MCF 10A (cell line): ENCODE measurements at regions not wholly inside any gene's neighbourhood (a gene's known extent, or its start where the extent isn't known, plus 50 kb on each side); places are given as distances from the start of the nearest gene placed in this dataset.
A peak's percentile ranks its signal among the peaks of the same experiment; 100 is the strongest.

ENCODE experiments used
- BruUV-seq: library from RNA; stranded (reverse); fragments of 400-500 nt; replicated peaks from 2 replicates; lab custom pipeline; 2021; lab: Mats Ljungman, UMichigan
- CTCF ChIA-PET: fragments of 300-600 bp; sonication (Branson Sonifier 250); formaldehyde crosslinking; extraction: SDS; loops from one replicate; lab custom pipeline; 2021; ENCODE audit warnings: antibody characterized with exemption, inconsistent platforms; lab: Yijun Ruan, JAX
- POLR2A ChIA-PET: fragments of 300-600, 350-650 bp; sonication (Branson Sonifier 250); formaldehyde crosslinking; extraction: SDS; loops from one replicate; lab custom pipeline; 2020; ENCODE audit warnings: antibody characterized with exemption, inconsistent platforms; lab: Yijun Ruan, JAX
- DNase-seq: peaks from one replicate; pipeline ENCODE4 v3.0.0-alpha.2; 2018; ENCODE audit not compliant: unreplicated experiment
- H3K27ac Mint-ChIP-seq: one replicate; pipeline ENCODE4 v1.8.0; 2022; ENCODE audit warnings: mild to moderate bottlenecking, low read depth, mixed read lengths; ENCODE audit not compliant: unreplicated experiment
- H3K27me3 Mint-ChIP-seq: one replicate; pipeline ENCODE4 v1.8.0; 2022; ENCODE audit warnings: mixed read lengths; ENCODE audit not compliant: insufficient read depth, unreplicated experiment
- H3K36me3 Mint-ChIP-seq: one replicate; pipeline ENCODE4 v1.8.0; 2022; ENCODE audit warnings: mild to moderate bottlenecking, moderate library complexity, mixed read lengths; ENCODE audit not compliant: insufficient read depth, unreplicated experiment
- H3K4me1 Mint-ChIP-seq: one replicate; pipeline ENCODE4 v1.8.0; 2022; ENCODE audit warnings: mixed read lengths; ENCODE audit not compliant: insufficient read depth, unreplicated experiment
- H3K4me3 Mint-ChIP-seq: one replicate; pipeline ENCODE4 v1.8.0; 2022; ENCODE audit warnings: mild to moderate bottlenecking, moderate library complexity, mixed read lengths; ENCODE audit not compliant: unreplicated experiment
- H3K9me3 Mint-ChIP-seq: one replicate; pipeline ENCODE4 v1.8.0; 2022; ENCODE audit warnings: mixed read lengths; ENCODE audit not compliant: unreplicated experiment
- CTCF ChIP-seq: fragments of 200-600 bp; IDR thresholded peaks from one replicate; pipeline ENCODE4 v1.8.0; 2022; ENCODE audit warnings: antibody characterized with exemption, mild to moderate bottlenecking; ENCODE audit not compliant: unreplicated experiment
- intact Hi-C: fragments of 100-400 bp; cut with micrococcal nuclease; formaldehyde crosslinking; loops from 2 replicates; pipeline ENCODE4 v1.14.1; 2022

- BruUV-seq: no TSS peak
- Mint-ChIP-seq H3K4me1 (no peaks in the 10 kb centered on the region), H3K9me3 (no peaks in the 10 kb centered on the region), H3K4me3 (no peak overlapping the region), H3K27me3 (peaks cover 9% of the 10 kb centered on the region), H3K36me3 (no peaks in the 10 kb centered on the region), H3K27ac (no peak overlapping the region)
- ChIA-PET CTCF (interaction anchor here (0.7 to 1.0 kb wide), 2 partner anchors 12 to 301 kb away, joined by 3 read pairs; no protein-coding TSS in a partner anchor), POLR2A (no interaction called here)
- no peak for TF ChIP-seq CTCF
- intact Hi-C loops: no loop called here
- DNase-seq: peak; percentile 7
Measured at GRCh38 chr3:130242850-130243569, 102.5 kb upstream of the COL6A5 start.

- no peak for DNase-seq
- H3K9me3 Mint-ChIP-seq: no peaks in the 10 kb centered on the region
- no peak overlapping the region for H3K27ac Mint-ChIP-seq
- H3K4me1 Mint-ChIP-seq: no peaks in the 10 kb centered on the region
- no peak overlapping the region for H3K4me3 Mint-ChIP-seq
- POLR2A ChIA-PET: interaction anchor here (0.6 to 0.7 kb wide), 2 partner anchors 13 to 255 kb away, joined by 3 read pairs; no protein-coding TSS in a partner anchor
- intact Hi-C loops: no loop called here
- no peaks in the 10 kb centered on the region for H3K36me3 Mint-ChIP-seq
- peaks cover 11% of the 10 kb centered on the region for H3K27me3 Mint-ChIP-seq
- CTCF ChIA-PET: interaction anchor here (1.0 kb wide), 1 partner anchor 301 kb away, joined by 3 read pairs; no protein-coding TSS in a partner anchor
- TF ChIP-seq CTCF: no peak
- BruUV-seq: no TSS peak
Measured at GRCh38 chr3:130243808-130244207, 101.7 kb upstream of the COL6A5 start.

GRCh38 chr3:130250982-130251381 is 94.5 kb upstream of the COL6A5 start:
- CTCF ChIA-PET: no interaction called here
- no peak overlapping the region for H3K4me3 Mint-ChIP-seq
- H3K4me1 Mint-ChIP-seq: no peaks in the 10 kb centered on the region
- no peak for DNase-seq
- POLR2A ChIA-PET: no interaction called here
- H3K27me3 Mint-ChIP-seq: peaks cover 11% of the 10 kb centered on the region
- H3K27ac Mint-ChIP-seq: no peak overlapping the region
- no TSS peak for BruUV-seq
- intact Hi-C loops: no loop called here
- TF ChIP-seq CTCF: no peak
- H3K36me3 Mint-ChIP-seq: no peaks in the 10 kb centered on the region
- H3K9me3 Mint-ChIP-seq: no peaks in the 10 kb centered on the region

- H3K27me3 Mint-ChIP-seq: no peaks in the 10 kb centered on the region
- no TSS peak for BruUV-seq
Measured at GRCh38 chr3:130255442-130255841, 90.0 kb upstream of the COL6A5 start.

More at GRCh38 chr3:130255442-130255841, 90.0 kb upstream of the COL6A5 start:
- H3K4me1 Mint-ChIP-seq: peaks cover 7% of the 10 kb centered on the region
- DNase-seq: no peak
- no peak overlapping the region for H3K4me3 Mint-ChIP-seq
- H3K9me3 Mint-ChIP-seq: no peaks in the 10 kb centered on the region
- H3K27ac Mint-ChIP-seq: no peak overlapping the region
- TF ChIP-seq CTCF: no peak
- no peaks in the 10 kb centered on the region for H3K36me3 Mint-ChIP-seq
- CTCF ChIA-PET: interaction anchor here (1.4 kb wide), 1 partner anchor 20 kb away, joined by 5 read pairs; no protein-coding TSS in a partner anchor
- intact Hi-C loops: no loop called here
- POLR2A ChIA-PET: no interaction called here
